Liver (tissue), 8 donors: ENCODE measurements at regions not wholly inside any gene's neighbourhood (a gene's known extent, or its start where the extent isn't known, plus 50 kb on each side); places are given as distances from the start of the nearest gene placed in this dataset.

ENCODE experiments used
- DNase-seq: peaks from one replicate; pipeline ENCODE4 v3.0.0-alpha.2; 2017; ENCODE audit warnings: low spot score
- H3K27ac ChIP-seq, 2 donors: one replicate each; pipeline ENCODE4 v1.7.0; 2013; ENCODE audit warnings: inconsistent platforms in 2 of 2, low read length in 2 of 2, control low read depth in 1 of 2, low read depth in 1 of 2, mild to moderate bottlenecking in 1 of 2
- H3K27me3 ChIP-seq, 4 donors: one replicate each; pipeline versions ENCODE4 v1.6.1 to v1.7.0; 2013; ENCODE audit warnings: low read length in 3 of 4, inconsistent platforms in 1 of 4, mild to moderate bottlenecking in 1 of 4, moderate library complexity in 1 of 4; ENCODE audit not compliant: control insufficient read depth in 4 of 4, insufficient read depth in 4 of 4
- H3K36me3 ChIP-seq, 4 donors: one replicate each; pipeline versions ENCODE4 v1.6.1 to v1.7.0; 2013; ENCODE audit warnings: low read length in 3 of 4, mild to moderate bottlenecking in 3 of 4, low read depth in 1 of 4, moderate library complexity in 1 of 4; ENCODE audit not compliant: control insufficient read depth in 4 of 4, insufficient read depth in 3 of 4
- H3K4me1 ChIP-seq, 4 donors: one replicate each; pipeline versions ENCODE4 v1.6.1 to v1.7.0; 2013; ENCODE audit warnings: low read length in 3 of 4, mild to moderate bottlenecking in 3 of 4, moderate library complexity in 1 of 4; ENCODE audit not compliant: control insufficient read depth in 4 of 4, insufficient read depth in 4 of 4
- H3K4me3 ChIP-seq, 3 donors: one replicate each; pipeline versions ENCODE4 v1.6.1 to v1.7.0; 2013; ENCODE audit warnings: low read length in 3 of 3, control low read depth in 1 of 3, low read depth in 1 of 3, mild to moderate bottlenecking in 1 of 3
- H3K9ac ChIP-seq, 2 donors: one replicate each; pipeline ENCODE4 v1.7.0; 2013; ENCODE audit warnings: low read length in 2 of 2, mild to moderate bottlenecking in 2 of 2, moderate library complexity in 2 of 2, control low read depth in 1 of 2, low read depth in 1 of 2
- H3K9me3 ChIP-seq, 4 donors: one replicate each; pipeline versions ENCODE4 v1.6.1 to v1.7.0; 2013; ENCODE audit warnings: low read length in 3 of 4; ENCODE audit not compliant: control insufficient read depth in 4 of 4
- ATF3 ChIP-seq: IDR thresholded peaks from 2 replicates; pipeline ENCODE4 v1.6.1; 2016; ENCODE audit warnings: antibody characterized with exemption
- CTCF ChIP-seq: fragments of 150-350 bp; IDR thresholded peaks from 2 replicates; pipeline ENCODE4 v1.5.1; 2017; ENCODE audit warnings: improper control_type of control experiment, low read depth, low read length; ENCODE audit not compliant: missing input control
- EGR1 ChIP-seq, 2 donors: IDR thresholded peaks; 2 replicates each; pipeline ENCODE4 v1.6.1; 2016 to 2018; ENCODE audit warnings: antibody characterized with exemption in 2 of 2, low read depth in 2 of 2
- FOXA1 ChIP-seq: IDR thresholded peaks from 2 replicates; pipeline ENCODE4 v1.6.1; 2016; ENCODE audit warnings: antibody characterized with exemption
- FOXA2 ChIP-seq: IDR thresholded peaks from 2 replicates; pipeline ENCODE4 v1.6.1; 2016; ENCODE audit warnings: antibody characterized with exemption
- GABPA ChIP-seq, 2 donors: IDR thresholded peaks in 1 of 2; conservative IDR thresholded peaks in 1 of 2; 2 replicates each; pipeline ENCODE4 v1.6.1; 2016; ENCODE audit warnings: antibody characterized with exemption in 2 of 2, mild to moderate bottlenecking in 1 of 2, moderate library complexity in 1 of 2
- HNF4A ChIP-seq, 2 donors: conservative IDR thresholded peaks; 2 replicates each; pipeline ENCODE4 v1.6.1; 2016; ENCODE audit warnings: antibody characterized with exemption in 2 of 2, mild to moderate bottlenecking in 2 of 2
- HNF4G ChIP-seq: IDR thresholded peaks from 2 replicates; pipeline ENCODE4 v1.6.1; 2016; ENCODE audit warnings: antibody characterized with exemption
- JUND ChIP-seq, 2 donors: IDR thresholded peaks; 2 replicates each; pipeline ENCODE4 v1.6.1; 2016; ENCODE audit warnings: antibody characterized with exemption in 2 of 2
- MAX ChIP-seq: IDR thresholded peaks from 2 replicates; pipeline ENCODE4 v1.6.1; 2016; ENCODE audit warnings: antibody characterized with exemption
- NR2F2 ChIP-seq: IDR thresholded peaks from 2 replicates; pipeline ENCODE4 v1.6.1; 2016; ENCODE audit warnings: antibody characterized with exemption
- RAD21 ChIP-seq, 2 donors: IDR thresholded peaks; 2 replicates each; pipeline ENCODE4 v1.6.1; 2016; ENCODE audit warnings: antibody characterized with exemption in 2 of 2, mild to moderate bottlenecking in 2 of 2
- REST ChIP-seq: IDR thresholded peaks from 2 replicates; pipeline ENCODE4 v1.6.1; 2016; ENCODE audit warnings: antibody characterized with exemption, mild to moderate bottlenecking
- RXRA ChIP-seq, 2 donors: IDR thresholded peaks; 2 replicates each; pipeline ENCODE4 v1.6.1; 2017 to 2018; ENCODE audit warnings: antibody characterized with exemption in 2 of 2, mild to moderate bottlenecking in 1 of 2
- SP1 ChIP-seq: IDR thresholded peaks from 2 replicates; pipeline ENCODE4 v1.6.1; 2018; ENCODE audit warnings: antibody characterized with exemption, mild to moderate bottlenecking
- TAF1 ChIP-seq: conservative IDR thresholded peaks from 2 replicates; pipeline ENCODE4 v1.6.1; 2016; ENCODE audit warnings: antibody characterized with exemption, mild to moderate bottlenecking
- YY1 ChIP-seq: IDR thresholded peaks from 2 replicates; pipeline ENCODE4 v1.6.1; 2016; ENCODE audit warnings: antibody characterized with exemption, mild to moderate bottlenecking
- ZBTB33 ChIP-seq: IDR thresholded peaks from 2 replicates; pipeline ENCODE4 v1.6.1; 2016; ENCODE audit warnings: antibody characterized with exemption
- WGBS: extraction: QIAGEN DNeasy Blood & Tissue Kit; methylation state at CpG from one replicate; pipeline ENCODE4 v1.1.7; 2013; 5-methylcytosine and 5-hydroxymethylcytosine counted together
- donor health status: healthy.
- donor health status: healthy.
- donor health status: healthy.
- donor health status: healthy.
- donor health status: healthy.

- no peak for DNase-seq
- H3K27me3 ChIP-seq, result peaks cover 0 to 2% (median 0%) of the 10 kb centered on the region in 4 donors
- H3K9ac ChIP-seq, result no peak overlapping the region
- TF ChIP-seq GABPA (IDR thresholded peaks at IDR 0.05 in 1 of 2, conservative IDR thresholded peaks at IDR 0.05 in 1 of 2), result no peak
- no peak for TF ChIP-seq CTCF
- TF ChIP-seq RXRA (IDR thresholded peaks at IDR 0.05), result no peak
- no peak for TF ChIP-seq HNF4G
- no peak for TF ChIP-seq FOXA1
- no peak for TF ChIP-seq FOXA2
- TF ChIP-seq REST, result no peak
- no peak for TF ChIP-seq RAD21 (IDR thresholded peaks at IDR 0.05)
- TF ChIP-seq SP1, result no peak
- TF ChIP-seq ZBTB33, result no peak
- no peak for TF ChIP-seq YY1
- TF ChIP-seq ATF3, result no peak
- no peak for TF ChIP-seq NR2F2
- no peak for TF ChIP-seq JUND (IDR thresholded peaks at IDR 0.05)
- no peak for TF ChIP-seq HNF4A (conservative IDR thresholded peaks at IDR 0.05)
- TF ChIP-seq EGR1 (IDR thresholded peaks at IDR 0.05; ENCODE audit: low read depth in 2 of 2), result no peak
- no peak for TF ChIP-seq TAF1
- no peak for TF ChIP-seq MAX
- H3K4me3 ChIP-seq, result no peak overlapping the region
- no peak overlapping the region for H3K27ac ChIP-seq
- peaks cover 0 to 2% (median 0%) of the 10 kb centered on the region in 4 donors for H3K9me3 ChIP-seq
- no peaks in the 10 kb centered on the region for H3K36me3 ChIP-seq
- H3K4me1 ChIP-seq, result no peaks in the 10 kb centered on the region
- WGBS, result 27% methylated on average over 6 of the region's 6 CpGs
Measured at GRCh38 chrX:22652596-22652995, 347.2 kb upstream of the DDX53 start.
